Upper lobe of left lung (tissue), 4 donors: ENCODE measurements at regions not wholly inside any gene's neighbourhood (a gene's known extent, or its start where the extent isn't known, plus 50 kb on each side); places are given as distances from the start of the nearest gene placed in this dataset.

Source experiments
- EP300 ChIP-seq, 4 donors: sonication (generic); formaldehyde crosslinking; IDR thresholded peaks; one replicate each; pipeline ENCODE4 v1.5.1; 2017; ENCODE audit warnings: antibody characterized with exemption in 4 of 4, control low read depth in 2 of 4
- POLR2A ChIP-seq, 4 donors: fragments of 450-650 bp; IDR thresholded peaks; one replicate each; pipeline ENCODE4 v1.5.1; 2016 to 2017; ENCODE audit warnings: antibody characterized with exemption in 4 of 4, mild to moderate bottlenecking in 2 of 4
- POLR2AphosphoS5 ChIP-seq, 2 donors: sonication (generic); formaldehyde crosslinking; IDR thresholded peaks; one replicate each; pipeline ENCODE4 v1.5.1; 2017; ENCODE audit warnings: antibody characterized with exemption in 2 of 2
- TF ChIP-seq, protein P1 (sequence below), 6 experiments: fragments of 450-650 bp in 4 of 6; fragments of 200-600 bp in 2 of 6; sonication (generic) in 2 of 6; IDR thresholded peaks; one replicate each; pipeline ENCODE4 v1.5.1; 2016 to 2019; ENCODE audit warnings: antibody characterized with exemption in 6 of 6

GRCh38 chr10:60490013-60490412 is 100.3 kb upstream of the ANK3 start:
- TF ChIP-seq POLR2A (IDR thresholded peaks at IDR 0.05) (no peak), EP300 (IDR thresholded peaks at IDR 0.05) (no peak), POLR2AphosphoS5 (IDR thresholded peaks at IDR 0.05) (no peak)
- TF ChIP-seq, protein P1, sequence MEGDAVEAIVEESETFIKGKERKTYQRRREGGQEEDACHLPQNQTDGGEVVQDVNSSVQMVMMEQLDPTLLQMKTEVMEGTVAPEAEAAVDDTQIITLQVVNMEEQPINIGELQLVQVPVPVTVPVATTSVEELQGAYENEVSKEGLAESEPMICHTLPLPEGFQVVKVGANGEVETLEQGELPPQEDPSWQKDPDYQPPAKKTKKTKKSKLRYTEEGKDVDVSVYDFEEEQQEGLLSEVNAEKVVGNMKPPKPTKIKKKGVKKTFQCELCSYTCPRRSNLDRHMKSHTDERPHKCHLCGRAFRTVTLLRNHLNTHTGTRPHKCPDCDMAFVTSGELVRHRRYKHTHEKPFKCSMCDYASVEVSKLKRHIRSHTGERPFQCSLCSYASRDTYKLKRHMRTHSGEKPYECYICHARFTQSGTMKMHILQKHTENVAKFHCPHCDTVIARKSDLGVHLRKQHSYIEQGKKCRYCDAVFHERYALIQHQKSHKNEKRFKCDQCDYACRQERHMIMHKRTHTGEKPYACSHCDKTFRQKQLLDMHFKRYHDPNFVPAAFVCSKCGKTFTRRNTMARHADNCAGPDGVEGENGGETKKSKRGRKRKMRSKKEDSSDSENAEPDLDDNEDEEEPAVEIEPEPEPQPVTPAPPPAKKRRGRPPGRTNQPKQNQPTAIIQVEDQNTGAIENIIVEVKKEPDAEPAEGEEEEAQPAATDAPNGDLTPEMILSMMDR (IDR thresholded peaks at IDR 0.05), result no peak
